Endothelial cell of umbilical vein (primary cell): ENCODE measurements at regions not wholly inside any gene's neighbourhood (a gene's known extent, or its start where the extent isn't known, plus 50 kb on each side); places are given as distances from the start of the nearest gene placed in this dataset.

ENCODE experiments used
- BruUV-seq: library from RNA; stranded (reverse); fragments of 400-500 nt; replicated peaks from 2 replicates; lab custom pipeline; 2021; lab: Mats Ljungman, UMichigan
- CTCF ChIA-PET: fragments of 300-600, 350-600 bp; sonication (Branson Sonifier 250); formaldehyde crosslinking; loops from one replicate; lab custom pipeline; 2021; ENCODE audit warnings: antibody characterized with exemption, inconsistent platforms; lab: Charles Lee
- POLR2A ChIA-PET: fragments of 300-600, 350-600 bp; sonication (Branson Sonifier 250); formaldehyde crosslinking; loops from one replicate; lab custom pipeline; 2021; ENCODE audit warnings: antibody characterized with exemption, inconsistent platforms; lab: Charles Lee
- DNase-seq: peaks from one replicate; pipeline ENCODE4 v3.0.0-alpha.2; 2011; ENCODE audit warnings: low read depth, low spot score
- FAIRE-seq: peaks from 2 replicates; lab custom pipeline; 2011; peaks lifted over from hg19 to GRCh38; lab: Jason Lieb, UNC
- H2AFZ ChIP-seq: 2 replicates; pipeline ENCODE4 v1.6.0; 2012; ENCODE audit warnings: low read depth, low read length, control low read depth, inconsistent platforms
- H3K27ac ChIP-seq: 2 replicates; pipeline ENCODE4 v1.5.1; 2011; ENCODE audit warnings: low read depth, mild to moderate bottlenecking, control low read depth, low read length, moderate library complexity; ENCODE audit not compliant: insufficient read depth
- H3K27me3 ChIP-seq, 2 experiments: 2 replicates each; pipeline versions ENCODE4 v1.6.0 to v1.6.1; 2011; ENCODE audit warnings: low read length in 2 of 2, mixed read lengths in 1 of 2; ENCODE audit not compliant: control insufficient read depth in 2 of 2, insufficient read depth in 2 of 2
- H3K36me3 ChIP-seq, 2 experiments: 2 replicates in 1 of 2; 3 replicates in 1 of 2; pipeline ENCODE4 v1.5.1; 2011; ENCODE audit warnings: low read length in 2 of 2, mild to moderate bottlenecking in 1 of 2, moderate library complexity in 1 of 2; ENCODE audit not compliant: control insufficient read depth in 2 of 2, insufficient read depth in 2 of 2; ENCODE audit errors: extremely low read depth in 1 of 2
- H3K4me1 ChIP-seq: 3 replicates; pipeline ENCODE4 v1.5.1; 2011; ENCODE audit warnings: mild to moderate bottlenecking, low read length; ENCODE audit not compliant: control insufficient read depth, insufficient read depth; ENCODE audit errors: extremely low read depth
- H3K4me2 ChIP-seq: 2 replicates; pipeline ENCODE4 v1.6.1; 2011; ENCODE audit warnings: low read length, control low read depth, mixed read lengths; ENCODE audit not compliant: insufficient read depth
- H3K4me3 ChIP-seq, 3 experiments: fragments of 200-600 bp in 1 of 3; sonication (generic), shearing (Covaris generic) in 1 of 3; replicated peaks in 1 of 3; 2 replicates each; pipeline ENCODE4 v1.5.1; 2011 to 2016; ENCODE audit warnings: control low read depth in 3 of 3, low read length in 3 of 3, mild to moderate bottlenecking in 2 of 3, inconsistent platforms in 1 of 3, low read depth in 1 of 3, moderate library complexity in 1 of 3; ENCODE audit not compliant: insufficient read depth in 1 of 3
- H3K79me2 ChIP-seq: 2 replicates; pipeline ENCODE4 v1.6.0; 2012; ENCODE audit warnings: low read length, inconsistent platforms; ENCODE audit not compliant: control insufficient read depth, insufficient read depth
- H3K9ac ChIP-seq: replicated peaks from 2 replicates; pipeline ENCODE3; 2011; ENCODE audit warnings: low read length, control low read depth; ENCODE audit not compliant: insufficient read depth; ENCODE audit errors: extremely low read depth
- H3K9me1 ChIP-seq: replicated peaks from 3 replicates; pipeline ENCODE4 v1.6.0; 2011; ENCODE audit warnings: mild to moderate bottlenecking, low read length; ENCODE audit not compliant: control insufficient read depth, insufficient read depth; ENCODE audit errors: extremely low read depth
- H3K9me3 ChIP-seq: replicated peaks from 2 replicates; pipeline ENCODE4 v1.5.1; 2012; ENCODE audit warnings: low read length, inconsistent platforms; ENCODE audit not compliant: control insufficient read depth, insufficient read depth
- H4K20me1 ChIP-seq: replicated peaks from 2 replicates; pipeline ENCODE3; 2011; ENCODE audit warnings: mild to moderate bottlenecking, low read length; ENCODE audit not compliant: control insufficient read depth, insufficient read depth; ENCODE audit errors: extremely low read depth
- CTCF ChIP-seq, 2 donors: IDR thresholded peaks; 1 replicate in 1 of 2; 2 replicates in 1 of 2; pipeline ENCODE4 v1.5.1; 2011; ENCODE audit warnings: low read length in 2 of 2, mild to moderate bottlenecking in 2 of 2, moderate library complexity in 2 of 2, control low read depth in 1 of 2, inconsistent platforms in 1 of 2, low read depth in 1 of 2; ENCODE audit not compliant: insufficient read depth in 1 of 2; ENCODE audit errors: extremely low read depth in 1 of 2
- EZH2 ChIP-seq: IDR thresholded peaks from 2 replicates; pipeline ENCODE4 v1.6.1; 2012; ENCODE audit warnings: borderline replicate concordance, low read depth, mild to moderate bottlenecking, moderate library complexity, low read length, inconsistent platforms; ENCODE audit not compliant: severe bottlenecking
- FOS ChIP-seq: IDR thresholded peaks from 2 replicates; pipeline ENCODE4 v1.6.1; 2011; ENCODE audit warnings: mild to moderate bottlenecking, low read length, moderate library complexity, borderline replicate concordance; ENCODE audit not compliant: insufficient read depth
- GATA2 ChIP-seq: IDR thresholded peaks from 2 replicates; pipeline ENCODE4 v1.7.0; 2011; ENCODE audit warnings: low read depth, mild to moderate bottlenecking, moderate library complexity, mixed read lengths, low read length; ENCODE audit not compliant: insufficient read length, insufficient read depth
- JUN ChIP-seq: IDR thresholded peaks from 2 replicates; pipeline ENCODE4 v1.6.1; 2011; ENCODE audit warnings: borderline replicate concordance, low read depth; ENCODE audit not compliant: insufficient read length, insufficient read depth
- MAX ChIP-seq: IDR thresholded peaks from 2 replicates; pipeline ENCODE4 v1.6.1; 2011; ENCODE audit not compliant: insufficient read depth, insufficient read length
- MYC ChIP-seq: IDR thresholded peaks from one replicate; pipeline ENCODE4 v1.6.1; 2011; ENCODE audit warnings: mild to moderate bottlenecking, low read depth, low read length
- POLR2A ChIP-seq: IDR thresholded peaks from 2 replicates; pipeline ENCODE4 v1.6.1; 2012; ENCODE audit warnings: low read depth, mild to moderate bottlenecking, control low read depth, low read length
- POLR2AphosphoS5 ChIP-seq: IDR thresholded peaks from 2 replicates; pipeline ENCODE4 v1.6.1; 2012; ENCODE audit warnings: low read depth, mild to moderate bottlenecking, control low read depth, low read length, moderate library complexity; ENCODE audit not compliant: insufficient read depth
- dilution Hi-C: fragments of 300-500 bp; cut with MboI; formaldehyde crosslinking; loops from one replicate; pipeline ENCODE4 v1.15.0; 2019; ENCODE audit warnings: low sequenced_read_pairs; ENCODE audit not compliant: extremely low pct_ligation_motif_present
- intact Hi-C: fragments of 100-400 bp; cut with micrococcal nuclease; formaldehyde crosslinking; loops from one replicate; pipeline ENCODE4 v1.10.0; 2022

GRCh38 chr9:99565203-99565602 is 256.5 kb upstream of the NR4A3 start:
- TF ChIP-seq EZH2 (no peak), POLR2A (no peak), GATA2 (no peak), MAX (no peak), MYC (no peak), POLR2AphosphoS5 (no peak), FOS (no peak), JUN (no peak), CTCF (IDR thresholded peaks at IDR 0.05; ENCODE audit: extremely low read depth in 1 of 2, insufficient read depth in 1 of 2, low read depth in 1 of 2, low read length in 2 of 2) (no peak)
- no peaks in the 10 kb centered on the region for H3K4me1 ChIP-seq
- FAIRE-seq (no peak), DNase-seq (no peak)
- intact Hi-C loops, result no loop called here
- peaks cover 0 to 2% of the 10 kb centered on the region in 2 experiments for H3K27me3 ChIP-seq
- H3K4me2 ChIP-seq, result no peak overlapping the region
- dilution Hi-C loops, result no loop called here
- ChIA-PET CTCF (interaction anchor here (1.6 to 2.5 kb wide), 2 partner anchors 11 to 266 kb away, joined by 4 to 5 read pairs; no protein-coding TSS in a partner anchor), POLR2A (no interaction called here)
- no TSS peak for BruUV-seq
- H3K36me3 ChIP-seq, result no peaks in the 10 kb centered on the region
- no peaks in the 10 kb centered on the region for H3K79me2 ChIP-seq
- H3K9ac ChIP-seq, result no peak overlapping the region
- no peak overlapping the region for H2AFZ ChIP-seq
- no peak overlapping the region for H3K27ac ChIP-seq
- H3K4me3 ChIP-seq, result no peak overlapping the region
- no peaks in the 10 kb centered on the region for H3K9me1 ChIP-seq
- H4K20me1 ChIP-seq, result no peaks in the 10 kb centered on the region
- no peaks in the 10 kb centered on the region for H3K9me3 ChIP-seq
